ENCODE measurements at regions not wholly inside any gene's neighbourhood (a gene's known extent, or its start where the extent isn't known, plus 50 kb on each side); places are given as distances from the start of the nearest gene placed in this dataset.

GRCh38 chr18:22283397-22283796, 114.0 kb downstream of the GATA6 start:
- no peak for DNase-seq

- DNase-seq, result no peak
These were observed 113.7 kb downstream of the GATA6 start for GRCh38 chr18:22283116-22283395.

- no peak for DNase-seq
These were observed 113.1 kb downstream of the GATA6 start for GRCh38 chr18:22282311-22283115.

- no peak for DNase-seq
These were observed 111.0 kb downstream of the GATA6 start for GRCh38 chr18:22280453-22280750.

GRCh38 chr18:22279741-22280452, 110.5 kb downstream of the GATA6 start:
- no peak for DNase-seq

- no peak for DNase-seq
These were observed 109.4 kb downstream of the GATA6 start for GRCh38 chr18:22278798-22279197.

- DNase-seq, result no peak
These were observed 108.4 kb downstream of the GATA6 start for GRCh38 chr18:22277758-22278157.

GRCh38 chr18:22276334-22276713, 106.9 kb downstream of the GATA6 start:
- DNase-seq, result no peak

GRCh38 chr18:22275706-22276333, 106.4 kb downstream of the GATA6 start:
- no peak for DNase-seq

- no peak for DNase-seq
These were observed 104.0 kb downstream of the GATA6 start for GRCh38 chr18:22273101-22274039.

GRCh38 chr18:22272242-22272641, 102.9 kb downstream of the GATA6 start:
- DNase-seq, result no peak

GRCh38 chr18:22271030-22271429, 101.6 kb downstream of the GATA6 start:
- DNase-seq, result no peak

- no peak for DNase-seq
These were observed 99.3 kb downstream of the GATA6 start for GRCh38 chr18:22268641-22269128.

GRCh38 chr18:22267697-22268096, 98.3 kb downstream of the GATA6 start:
- DNase-seq, result no peak

- no peak for DNase-seq
These were observed 97.8 kb downstream of the GATA6 start for GRCh38 chr18:22267225-22267624.

GRCh38 chr18:22265838-22266237, 96.4 kb downstream of the GATA6 start:
- DNase-seq, result no peak

GRCh38 chr18:22260208-22260820, 90.9 kb downstream of the GATA6 start:
- no peak for DNase-seq

- DNase-seq, result no peak
These were observed 87.7 kb downstream of the GATA6 start for GRCh38 chr18:22257022-22257543.

- DNase-seq, result no peak
These were observed 84.7 kb downstream of the GATA6 start for GRCh38 chr18:22254088-22254487.

GRCh38 chr18:22253676-22254075, 84.3 kb downstream of the GATA6 start:
- no peak for DNase-seq

- no peak for DNase-seq
These were observed 83.8 kb downstream of the GATA6 start for GRCh38 chr18:22253156-22253555.

Data from stimulated activated CD8-positive, alpha-beta memory T cell treated with anti-CD3 and anti-CD28 coated beads, Interleukin-4, amount 100 ng/mL, for 48 hours (primary cell).